ENCODE measurements at regions not wholly inside any gene's neighbourhood (a gene's known extent, or its start where the extent isn't known, plus 50 kb on each side); places are given as distances from the start of the nearest gene placed in this dataset.
"Not testable (repeated sequence)": the region's sequence is repeated elsewhere in the genome, so short reads cannot be mapped to it uniquely, and the experiment has no call there.

DNA sequence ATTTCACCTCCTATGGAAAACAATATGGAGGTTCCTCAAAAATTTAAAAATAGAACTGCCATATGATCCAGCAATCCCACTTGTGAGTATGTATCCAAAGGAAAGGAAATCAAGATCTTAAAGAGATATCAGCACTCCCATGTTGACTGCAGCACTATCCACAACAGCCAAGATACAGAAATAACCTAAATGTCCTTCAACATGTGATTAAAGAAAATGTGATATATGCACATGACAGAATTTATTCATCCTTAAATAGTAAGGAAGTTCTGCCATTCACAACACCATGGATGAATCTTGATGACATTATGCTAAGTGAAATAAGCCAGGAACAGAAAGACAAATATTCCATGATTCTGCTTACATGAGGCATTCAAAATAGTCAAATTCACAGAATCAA, 303.6 kb upstream of the LRRN1 start:
- Mint-ChIP-seq H3K4me1 (no peaks in the 10 kb centered on the region), H3K27me3 (no peaks in the 10 kb centered on the region), H3K27ac (no peak overlapping the region), H3K4me3 (no peak overlapping the region), H3K36me3 (ENCODE audit: low read depth) (no peaks in the 10 kb centered on the region)
- no peak for ATAC-seq
- no peak for DNase-seq
- H3K9me3 ChIP-seq (ENCODE audit: control insufficient read depth, low read length, poor library complexity, severe bottlenecking): peaks cover 4% of the 10 kb centered on the region

- no peaks in the 10 kb centered on the region for H3K9me3 ChIP-seq (ENCODE audit: control insufficient read depth, low read length, poor library complexity, severe bottlenecking)
- Mint-ChIP-seq H3K4me1 (no peaks in the 10 kb centered on the region), H3K27me3 (no peaks in the 10 kb centered on the region), H3K36me3 (ENCODE audit: low read depth) (no peaks in the 10 kb centered on the region), H3K4me3 (no peak overlapping the region), H3K27ac (no peak overlapping the region)
- ATAC-seq (no peak), DNase-seq (no peak)
These were observed 297.2 kb upstream of the CRBN start for GRCh38 chr3:3476669-3477068.

GRCh38 chr3:3468596-3468995, 289.1 kb upstream of the CRBN start:
- Mint-ChIP-seq H3K27ac (no peak overlapping the region), H3K4me3 (no peak overlapping the region), H3K27me3 (no peaks in the 10 kb centered on the region), H3K36me3 (ENCODE audit: low read depth) (no peaks in the 10 kb centered on the region), H3K4me1 (no peaks in the 10 kb centered on the region)
- DNase-seq (no peak), ATAC-seq (no peak)
- no peaks in the 10 kb centered on the region for H3K9me3 ChIP-seq (ENCODE audit: control insufficient read depth, low read length, poor library complexity, severe bottlenecking)

- Mint-ChIP-seq H3K27me3 (peaks cover 5% of the 10 kb centered on the region), H3K27ac (no peak overlapping the region), H3K4me1 (no peaks in the 10 kb centered on the region), H3K4me3 (no peak overlapping the region), H3K36me3 (ENCODE audit: low read depth) (no peaks in the 10 kb centered on the region)
- no peak for DNase-seq
- no peak for ATAC-seq
- no peaks in the 10 kb centered on the region for H3K9me3 ChIP-seq (ENCODE audit: control insufficient read depth, low read length, poor library complexity, severe bottlenecking)
These were observed 284.6 kb upstream of the CRBN start for GRCh38 chr3:3464131-3464530.

GRCh38 chr3:3461317-3461716, 281.8 kb upstream of the CRBN start:
- no peaks in the 10 kb centered on the region for H3K9me3 ChIP-seq (ENCODE audit: control insufficient read depth, low read length, poor library complexity, severe bottlenecking)
- H3K27ac Mint-ChIP-seq: no peak overlapping the region
- ATAC-seq: no peak
- DNase-seq: no peak
- no peaks in the 10 kb centered on the region for H3K36me3 Mint-ChIP-seq (ENCODE audit: low read depth)
- H3K27me3 Mint-ChIP-seq: peaks cover 5% of the 10 kb centered on the region
- H3K4me3 Mint-ChIP-seq: no peak overlapping the region
- H3K4me1 Mint-ChIP-seq: no peaks in the 10 kb centered on the region

GRCh38 chr3:3448468-3448867, 269.0 kb upstream of the CRBN start:
- Mint-ChIP-seq H3K4me1 (no peaks in the 10 kb centered on the region), H3K27me3 (no peaks in the 10 kb centered on the region), H3K27ac (no peak overlapping the region), H3K4me3 (no peak overlapping the region), H3K36me3 (ENCODE audit: low read depth) (no peaks in the 10 kb centered on the region)
- H3K9me3 ChIP-seq (ENCODE audit: control insufficient read depth, low read length, poor library complexity, severe bottlenecking): no peaks in the 10 kb centered on the region
- ATAC-seq (no peak), DNase-seq (no peak)

DNA sequence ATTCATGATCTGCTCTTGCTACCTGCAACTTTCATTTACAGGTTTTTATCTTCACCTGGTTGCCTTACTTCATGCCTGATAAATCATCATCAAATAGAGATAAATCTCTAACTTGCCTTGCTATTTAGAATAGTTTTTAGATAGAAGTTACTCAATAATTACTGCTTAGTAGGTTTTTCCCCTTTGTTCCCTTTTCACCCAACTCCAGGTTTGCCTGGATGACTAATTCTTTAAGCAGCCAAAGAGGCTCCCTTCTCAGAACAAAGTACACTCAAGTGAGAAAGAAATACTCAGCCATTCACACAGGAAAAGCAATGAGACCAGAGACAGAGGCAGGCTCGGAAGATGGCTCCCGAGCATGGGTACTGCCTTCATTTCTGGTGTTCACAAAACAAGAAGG, 268.1 kb upstream of the CRBN start:
- H3K27me3 Mint-ChIP-seq: no peaks in the 10 kb centered on the region
- ATAC-seq (no peak), DNase-seq (no peak)
- H3K4me3 Mint-ChIP-seq: no peak overlapping the region
- no peaks in the 10 kb centered on the region for H3K4me1 Mint-ChIP-seq
- H3K27ac Mint-ChIP-seq: no peak overlapping the region
- no peaks in the 10 kb centered on the region for H3K9me3 ChIP-seq (ENCODE audit: control insufficient read depth, low read length, poor library complexity, severe bottlenecking)
- H3K36me3 Mint-ChIP-seq (ENCODE audit: low read depth): no peaks in the 10 kb centered on the region

GRCh38 chr3:3446251-3446650, 266.8 kb upstream of the CRBN start:
- no peak for DNase-seq
- ATAC-seq: no peak
- H3K36me3 Mint-ChIP-seq (ENCODE audit: low read depth): no peaks in the 10 kb centered on the region
- no peak overlapping the region for H3K4me3 Mint-ChIP-seq
- H3K4me1 Mint-ChIP-seq: no peaks in the 10 kb centered on the region
- H3K27me3 Mint-ChIP-seq: no peaks in the 10 kb centered on the region
- H3K27ac Mint-ChIP-seq: no peak overlapping the region
- H3K9me3 ChIP-seq (ENCODE audit: control insufficient read depth, low read length, poor library complexity, severe bottlenecking): no peaks in the 10 kb centered on the region

- no peaks in the 10 kb centered on the region for H3K9me3 ChIP-seq (ENCODE audit: control insufficient read depth, low read length, poor library complexity, severe bottlenecking)
- no peak overlapping the region for H3K27ac Mint-ChIP-seq
- no peaks in the 10 kb centered on the region for H3K4me1 Mint-ChIP-seq
- H3K36me3 Mint-ChIP-seq (ENCODE audit: low read depth): no peaks in the 10 kb centered on the region
- ATAC-seq (no peak), DNase-seq (no peak)
- H3K27me3 Mint-ChIP-seq: no peaks in the 10 kb centered on the region
- H3K4me3 Mint-ChIP-seq: no peak overlapping the region
These were observed 264.0 kb upstream of the CRBN start for GRCh38 chr3:3443482-3443881.

DNA sequence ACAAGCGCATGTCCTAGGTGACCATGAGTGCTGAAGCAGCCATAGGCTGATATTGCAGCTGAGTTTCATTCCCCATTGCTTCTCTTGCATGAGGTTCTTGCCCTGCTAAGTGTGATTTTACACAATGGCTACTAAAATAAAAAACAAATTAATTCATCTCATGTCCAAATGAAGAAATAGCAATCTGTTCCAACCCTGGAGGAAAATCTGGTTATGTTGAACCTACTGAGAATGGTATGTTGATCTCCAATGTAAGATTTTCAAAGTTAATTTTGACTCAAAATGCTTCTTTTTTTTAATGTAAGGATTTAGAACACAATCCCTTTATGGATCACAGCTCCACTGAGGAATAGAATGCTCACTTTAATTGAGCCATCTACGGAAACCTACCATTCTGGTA, 254.2 kb upstream of the CRBN start:
- Mint-ChIP-seq H3K4me3 (no peak overlapping the region), H3K4me1 (no peaks in the 10 kb centered on the region), H3K36me3 (ENCODE audit: low read depth) (no peaks in the 10 kb centered on the region), H3K27me3 (peaks cover 6% of the 10 kb centered on the region), H3K27ac (no peak overlapping the region)
- H3K9me3 ChIP-seq (ENCODE audit: control insufficient read depth, low read length, poor library complexity, severe bottlenecking): no peaks in the 10 kb centered on the region
- ATAC-seq: no peak
- no peak for DNase-seq

DNA sequence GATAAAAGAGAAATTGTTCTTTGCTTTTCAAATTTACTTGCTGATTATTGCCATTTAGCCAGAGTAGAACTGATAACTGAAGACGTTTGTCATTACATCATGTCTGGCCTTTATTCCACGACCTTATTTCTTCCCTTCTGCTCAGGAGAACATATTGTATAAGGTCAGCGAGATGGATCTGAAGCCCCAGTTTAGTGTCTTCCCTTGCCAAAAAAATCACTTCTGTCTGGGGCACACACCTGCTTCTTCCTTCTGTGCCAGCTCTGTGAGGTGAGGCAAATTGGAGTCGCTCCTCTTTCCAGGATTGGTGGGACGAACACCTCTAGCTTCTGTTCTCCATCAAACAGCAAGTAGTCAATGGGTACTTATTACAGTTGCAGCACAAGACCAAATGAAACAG, 250.3 kb upstream of the CRBN start:
- Mint-ChIP-seq H3K4me3 (no peak overlapping the region), H3K27ac (no peak overlapping the region), H3K36me3 (ENCODE audit: low read depth) (no peaks in the 10 kb centered on the region), H3K4me1 (no peaks in the 10 kb centered on the region), H3K27me3 (peaks cover 6% of the 10 kb centered on the region)
- no peak for DNase-seq
- no peaks in the 10 kb centered on the region for H3K9me3 ChIP-seq (ENCODE audit: control insufficient read depth, low read length, poor library complexity, severe bottlenecking)
- no peak for ATAC-seq

DNA sequence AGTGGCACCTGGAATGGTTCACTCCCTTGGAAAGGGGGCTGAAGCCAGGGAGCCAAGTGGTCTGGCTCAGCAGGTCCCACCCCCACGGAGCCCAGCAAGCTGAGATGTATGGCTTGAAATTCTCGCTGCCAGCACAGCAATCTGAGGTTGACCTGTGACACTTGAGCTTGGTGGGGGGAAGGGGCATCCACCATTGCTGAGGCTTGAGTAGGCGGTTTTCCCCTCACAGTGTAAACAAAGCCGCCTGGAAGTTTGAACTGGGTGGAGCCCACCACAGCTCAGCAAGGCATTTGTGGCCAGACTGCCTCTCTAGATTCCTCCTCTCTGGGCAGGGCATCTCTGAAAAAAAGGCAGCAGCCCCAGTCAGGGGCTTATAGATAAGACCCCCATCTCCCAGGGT, 228.2 kb upstream of the CRBN start:
- ATAC-seq; H3K4me1 Mint-ChIP-seq; H3K9me3 ChIP-seq (ENCODE audit: control insufficient read depth, low read length, poor library complexity, severe bottlenecking); H3K27me3 Mint-ChIP-seq; DNase-seq; H3K4me3 Mint-ChIP-seq; H3K36me3 Mint-ChIP-seq (ENCODE audit: low read depth); H3K27ac Mint-ChIP-seq: not testable (repeated sequence)

DNA sequence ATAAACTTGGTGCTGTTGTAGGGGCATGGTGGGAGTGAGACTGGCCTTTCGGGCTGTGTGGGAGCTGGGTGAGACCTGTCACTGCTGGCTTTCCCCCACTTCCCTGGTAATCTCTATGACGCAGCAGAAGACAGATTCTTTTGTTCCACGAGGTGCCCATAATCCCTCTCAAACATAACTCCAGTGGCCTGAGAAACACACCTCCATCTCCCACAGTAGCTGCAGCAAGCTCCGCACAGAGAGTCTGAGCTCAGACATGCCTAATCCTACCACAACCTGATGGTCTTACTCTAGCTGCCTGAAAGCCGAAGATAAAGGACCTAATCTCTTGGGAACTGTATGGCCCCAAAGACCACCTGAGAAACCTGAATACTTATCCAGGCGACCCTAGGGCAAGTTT, 225.6 kb upstream of the CRBN start:
- Mint-ChIP-seq H3K27me3 (no peaks in the 10 kb centered on the region), H3K36me3 (ENCODE audit: low read depth) (peaks cover 4% of the 10 kb centered on the region), H3K4me3 (no peak overlapping the region), H3K4me1 (no peaks in the 10 kb centered on the region), H3K27ac (no peak overlapping the region)
- ATAC-seq (no peak), DNase-seq (no peak)
- H3K9me3 ChIP-seq (ENCODE audit: control insufficient read depth, low read length, poor library complexity, severe bottlenecking): no peaks in the 10 kb centered on the region

DNA sequence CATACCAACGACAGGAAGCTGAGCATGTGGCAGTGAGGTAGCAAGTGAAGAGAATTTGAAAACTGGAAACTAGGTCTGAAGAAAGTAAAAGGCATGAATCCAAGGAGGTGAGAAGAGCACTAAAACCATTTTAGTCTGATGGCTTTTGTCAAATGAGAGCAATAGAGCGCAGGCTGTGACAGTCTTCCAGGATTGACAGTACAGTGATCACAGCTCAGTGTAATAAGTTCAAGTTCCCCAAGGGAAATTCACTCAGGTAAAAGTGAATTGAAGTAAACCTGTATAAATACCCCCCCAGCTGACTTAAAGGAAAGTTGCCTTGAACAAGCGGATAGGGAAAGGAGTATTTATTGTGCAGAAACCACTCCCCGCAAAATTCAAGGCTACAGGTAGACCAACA, 224.2 kb upstream of the CRBN start:
- Mint-ChIP-seq H3K27ac (no peak overlapping the region), H3K36me3 (ENCODE audit: low read depth) (peaks cover 4% of the 10 kb centered on the region)

DNA sequence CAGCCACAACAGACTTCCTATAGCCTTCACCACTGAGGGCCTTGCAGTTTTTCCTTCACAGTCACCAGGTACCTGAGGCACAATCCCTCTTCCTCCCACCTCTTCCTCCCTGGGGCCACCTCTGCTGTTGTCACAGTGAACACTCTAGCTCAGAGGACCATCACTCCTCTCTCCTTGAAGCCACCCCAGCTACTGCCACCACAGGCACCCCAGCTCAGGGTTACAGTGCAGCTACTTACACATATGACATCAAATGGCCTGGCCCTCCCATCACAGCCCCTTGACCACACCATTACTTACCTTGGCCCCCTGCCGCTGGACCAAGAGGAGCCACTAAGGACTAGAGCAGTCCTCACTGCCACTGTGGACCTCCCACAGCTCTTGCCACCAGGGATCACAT, 213.5 kb upstream of the CRBN start:
- DNase-seq (no peak), ATAC-seq (no peak)
- no peaks in the 10 kb centered on the region for H3K9me3 ChIP-seq (ENCODE audit: control insufficient read depth, low read length, poor library complexity, severe bottlenecking)
- Mint-ChIP-seq H3K4me1 (no peaks in the 10 kb centered on the region), H3K27ac (no peak overlapping the region), H3K27me3 (no peaks in the 10 kb centered on the region), H3K36me3 (ENCODE audit: low read depth) (no peaks in the 10 kb centered on the region), H3K4me3 (no peak overlapping the region)

More for the DNA sequence above, 224.2 kb upstream of the CRBN start:
- DNase-seq (no peak), ATAC-seq (no peak)
- Mint-ChIP-seq H3K27me3 (no peaks in the 10 kb centered on the region), H3K4me3 (no peak overlapping the region), H3K4me1 (no peaks in the 10 kb centered on the region)
- H3K9me3 ChIP-seq (ENCODE audit: control insufficient read depth, low read length, poor library complexity, severe bottlenecking): no peaks in the 10 kb centered on the region

Measured in T-helper 17 cell (primary cell).